ENCODE measurements at regions not wholly inside any gene's neighbourhood (a gene's known extent, or its start where the extent isn't known, plus 50 kb on each side); places are given as distances from the start of the nearest gene placed in this dataset.
"Not testable (repeated sequence)": the region's sequence is repeated elsewhere in the genome, so short reads cannot be mapped to it uniquely, and the experiment has no call there.

- H3K9me3 Mint-ChIP-seq, result no peaks in the 10 kb centered on the region
- H3K27ac Mint-ChIP-seq (ENCODE audit: unreplicated experiment), result no peak overlapping the region
- H3K36me3 Mint-ChIP-seq (ENCODE audit: low read depth), result no peaks in the 10 kb centered on the region
- TF ChIP-seq CTCF (conservative IDR thresholded peaks at IDR 0.05), result no peak
- H3K27me3 Mint-ChIP-seq (ENCODE audit: low read depth), result peaks cover 7% of the 10 kb centered on the region
- H3K4me3 Mint-ChIP-seq, result no peak overlapping the region
- peaks cover 8% of the 10 kb centered on the region for H3K4me1 Mint-ChIP-seq
- no peak for DNase-seq (ENCODE audit: low read depth, low spot score)
These were observed 188.4 kb upstream of the OTX2 start for GRCh38 chr14:56998728-56999127.

- TF ChIP-seq CTCF (conservative IDR thresholded peaks at IDR 0.05), result no peak
- Mint-ChIP-seq H3K9me3 (no peaks in the 10 kb centered on the region), H3K27ac (ENCODE audit: unreplicated experiment) (no peak overlapping the region), H3K4me3 (no peak overlapping the region), H3K27me3 (ENCODE audit: low read depth) (peaks cover 7% of the 10 kb centered on the region), H3K4me1 (peaks cover 8% of the 10 kb centered on the region), H3K36me3 (ENCODE audit: low read depth) (no peaks in the 10 kb centered on the region)
- no peak for DNase-seq (ENCODE audit: low read depth, low spot score)
These were observed 186.6 kb upstream of the OTX2 start for GRCh38 chr14:56996721-56997399.

GRCh38 chr14:56995010-56995409 is 184.7 kb upstream of the OTX2 start:
- Mint-ChIP-seq H3K27ac (ENCODE audit: unreplicated experiment) (no peak overlapping the region), H3K4me3 (no peak overlapping the region), H3K27me3 (ENCODE audit: low read depth) (peaks cover 6% of the 10 kb centered on the region), H3K36me3 (ENCODE audit: low read depth) (peaks cover 4% of the 10 kb centered on the region), H3K9me3 (peaks cover 4% of the 10 kb centered on the region), H3K4me1 (peaks cover 8% of the 10 kb centered on the region)
- no peak for TF ChIP-seq CTCF (conservative IDR thresholded peaks at IDR 0.05)
- no peak for DNase-seq (ENCODE audit: low read depth, low spot score)

- TF ChIP-seq CTCF (conservative IDR thresholded peaks at IDR 0.05), result no peak
- Mint-ChIP-seq H3K27me3 (ENCODE audit: low read depth) (no peaks in the 10 kb centered on the region), H3K27ac (ENCODE audit: unreplicated experiment) (no peak overlapping the region), H3K4me3 (no peak overlapping the region), H3K36me3 (ENCODE audit: low read depth) (peaks cover 4% of the 10 kb centered on the region), H3K4me1 (no peaks in the 10 kb centered on the region), H3K9me3 (peaks cover 5% of the 10 kb centered on the region)
- DNase-seq (ENCODE audit: low read depth, low spot score), result no peak
These were observed 182.1 kb upstream of the OTX2 start for GRCh38 chr14:56992332-56992820.

GRCh38 chr14:56990991-56991627 is 180.8 kb upstream of the OTX2 start:
- not testable (repeated sequence) for H3K4me1 Mint-ChIP-seq; DNase-seq (ENCODE audit: low read depth, low spot score); H3K36me3 Mint-ChIP-seq (ENCODE audit: low read depth); H3K4me3 Mint-ChIP-seq; H3K27me3 Mint-ChIP-seq (ENCODE audit: low read depth); H3K27ac Mint-ChIP-seq (ENCODE audit: unreplicated experiment); H3K9me3 Mint-ChIP-seq

- H3K4me1 Mint-ChIP-seq, result no peaks in the 10 kb centered on the region
- H3K9me3 Mint-ChIP-seq, result peaks cover 5% of the 10 kb centered on the region
- H3K27ac Mint-ChIP-seq (ENCODE audit: unreplicated experiment), result no peak overlapping the region
- no peak overlapping the region for H3K4me3 Mint-ChIP-seq
- no peaks in the 10 kb centered on the region for H3K27me3 Mint-ChIP-seq (ENCODE audit: low read depth)
- H3K36me3 Mint-ChIP-seq (ENCODE audit: low read depth), result peaks cover 4% of the 10 kb centered on the region
- DNase-seq (ENCODE audit: low read depth, low spot score), result no peak
- TF ChIP-seq CTCF (conservative IDR thresholded peaks at IDR 0.05), result no peak
These were observed 179.1 kb upstream of the OTX2 start for GRCh38 chr14:56989359-56989758.
